Mammary epithelial cell (primary cell): ENCODE measurements at regions not wholly inside any gene's neighbourhood (a gene's known extent, or its start where the extent isn't known, plus 50 kb on each side); places are given as distances from the start of the nearest gene placed in this dataset.
"Not testable (repeated sequence)": the region's sequence is repeated elsewhere in the genome, so short reads cannot be mapped to it uniquely, and the experiment has no call there.

Source experiments
- EZH2 ChIP-seq: IDR thresholded peaks from 2 replicates; pipeline ENCODE4 v1.6.1; 2012; ENCODE audit warnings: low read length, inconsistent platforms, borderline replicate concordance
- TF ChIP-seq, protein P1 (sequence below), 2 donors: IDR thresholded peaks in 1 of 2; conservative IDR thresholded peaks in 1 of 2; 2 replicates each; pipeline ENCODE4 v1.5.1; 2011 to 2012; ENCODE audit warnings: inconsistent platforms in 2 of 2, low read length in 2 of 2, mild to moderate bottlenecking in 2 of 2, control low read depth in 1 of 2, low read depth in 1 of 2; ENCODE audit not compliant: insufficient read depth in 1 of 2; ENCODE audit errors: extremely low read depth in 1 of 2

DNA sequence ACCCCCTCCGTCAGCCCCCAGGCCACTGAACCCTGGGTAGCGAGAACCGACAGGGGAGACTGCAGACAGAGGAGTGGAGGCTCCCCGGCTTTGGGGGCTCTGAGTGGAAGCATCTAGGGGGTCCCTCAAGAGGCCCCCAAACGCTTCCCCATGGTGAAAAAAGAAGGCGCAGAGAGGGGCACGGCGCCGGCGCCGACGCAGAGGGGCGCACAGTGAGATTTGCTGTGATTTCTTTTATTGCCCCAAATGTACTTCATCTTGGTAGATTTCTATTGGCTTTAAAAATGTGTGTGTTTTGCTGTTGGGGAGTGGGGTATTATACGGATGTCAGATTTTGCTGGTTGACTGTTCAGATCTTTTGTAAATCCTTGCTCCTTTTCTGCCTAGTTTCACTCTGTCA is 392.9 kb downstream of the GOLGA6L6 start:
- not testable (repeated sequence) for TF ChIP-seq EZH2
- TF ChIP-seq, protein P1, sequence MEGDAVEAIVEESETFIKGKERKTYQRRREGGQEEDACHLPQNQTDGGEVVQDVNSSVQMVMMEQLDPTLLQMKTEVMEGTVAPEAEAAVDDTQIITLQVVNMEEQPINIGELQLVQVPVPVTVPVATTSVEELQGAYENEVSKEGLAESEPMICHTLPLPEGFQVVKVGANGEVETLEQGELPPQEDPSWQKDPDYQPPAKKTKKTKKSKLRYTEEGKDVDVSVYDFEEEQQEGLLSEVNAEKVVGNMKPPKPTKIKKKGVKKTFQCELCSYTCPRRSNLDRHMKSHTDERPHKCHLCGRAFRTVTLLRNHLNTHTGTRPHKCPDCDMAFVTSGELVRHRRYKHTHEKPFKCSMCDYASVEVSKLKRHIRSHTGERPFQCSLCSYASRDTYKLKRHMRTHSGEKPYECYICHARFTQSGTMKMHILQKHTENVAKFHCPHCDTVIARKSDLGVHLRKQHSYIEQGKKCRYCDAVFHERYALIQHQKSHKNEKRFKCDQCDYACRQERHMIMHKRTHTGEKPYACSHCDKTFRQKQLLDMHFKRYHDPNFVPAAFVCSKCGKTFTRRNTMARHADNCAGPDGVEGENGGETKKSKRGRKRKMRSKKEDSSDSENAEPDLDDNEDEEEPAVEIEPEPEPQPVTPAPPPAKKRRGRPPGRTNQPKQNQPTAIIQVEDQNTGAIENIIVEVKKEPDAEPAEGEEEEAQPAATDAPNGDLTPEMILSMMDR (conservative IDR thresholded peaks at IDR 0.05 in 1 of 2, IDR thresholded peaks at IDR 0.05 in 1 of 2; ENCODE audit: extremely low read depth in 1 of 2, insufficient read depth in 1 of 2, low read depth in 1 of 2, low read length in 2 of 2): not testable (repeated sequence)
